ENCODE measurements at regions not wholly inside any gene's neighbourhood (a gene's known extent, or its start where the extent isn't known, plus 50 kb on each side); places are given as distances from the start of the nearest gene placed in this dataset.

DNA sequence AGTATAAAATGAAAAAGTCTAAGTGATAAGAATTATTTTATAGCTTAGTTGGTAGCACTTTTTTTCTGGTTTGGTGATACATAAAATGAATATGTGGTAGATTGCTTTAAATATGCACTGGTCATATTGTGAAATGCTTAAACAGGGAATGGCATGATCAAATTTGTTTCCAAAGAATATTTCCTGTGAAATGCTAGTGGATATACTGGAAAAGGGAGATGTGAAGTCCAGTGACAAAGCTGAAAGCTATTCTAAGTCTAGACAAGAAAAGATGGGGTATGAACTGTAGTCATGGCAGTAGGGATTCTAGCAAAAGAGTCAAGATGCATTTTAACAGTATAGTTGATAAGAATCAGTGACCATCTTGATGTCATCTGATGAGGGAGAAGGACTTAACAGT is 98.9 kb upstream of the MME start:
- Histone ChIP-seq H3K4me1 (ENCODE audit: control insufficient read depth in 1 of 2, insufficient read depth in 2 of 2, low read length in 2 of 2) (peaks cover 0 to 1% of the 10 kb centered on the region in 2 donors), H3K4me3 (ENCODE audit: low read length in 2 of 2) (no peak overlapping the region), H3K36me3 (ENCODE audit: control insufficient read depth in 1 of 2, insufficient read depth in 2 of 2, low read length in 1 of 2) (no peaks in the 10 kb centered on the region), H3K27me3 (ENCODE audit: control insufficient read depth in 1 of 2, insufficient read depth in 2 of 2, low read length in 1 of 2) (no peaks in the 10 kb centered on the region), H3K9me3 (ENCODE audit: control insufficient read depth, low read length) (no peaks in the 10 kb centered on the region), H3K27ac (ENCODE audit: low read depth in 1 of 2, low read length in 2 of 2) (no peak overlapping the region)
- no peak for ATAC-seq (ENCODE audit: low FRiP score)
- intact Hi-C loops (cut with DNase I) = no loop called here
- DNase-seq = no peak

DNA sequence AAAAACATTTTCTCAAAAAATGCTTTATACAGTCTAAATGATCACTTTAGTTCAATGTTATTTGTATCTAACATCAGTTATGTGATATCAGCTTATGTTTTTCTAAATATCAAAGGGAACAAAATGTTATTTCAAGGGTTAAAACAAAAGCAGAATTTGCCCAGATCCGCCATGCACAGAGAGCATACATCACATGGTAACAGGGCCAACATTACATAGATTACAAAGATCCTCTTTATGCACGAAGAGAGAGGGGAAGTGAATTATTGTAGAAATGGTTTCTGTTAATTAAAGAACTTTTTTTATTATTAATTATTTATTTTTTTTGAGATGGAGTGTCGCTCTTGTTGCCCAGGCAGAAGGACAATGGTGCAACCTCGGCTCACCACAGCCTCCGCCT is 100.8 kb upstream of the MME start:
- H3K4me3 ChIP-seq (ENCODE audit: low read length in 2 of 2) = no peak overlapping the region
- ATAC-seq (ENCODE audit: low FRiP score) (no peak), DNase-seq (no peak)
- intact Hi-C loops (cut with DNase I) = no loop called here
- no peak overlapping the region for H3K27ac ChIP-seq (ENCODE audit: low read depth in 1 of 2, low read length in 2 of 2)
- no peaks in the 10 kb centered on the region for H3K27me3 ChIP-seq (ENCODE audit: control insufficient read depth in 1 of 2, insufficient read depth in 2 of 2, low read length in 1 of 2)
- peaks cover 0 to 1% of the 10 kb centered on the region in 2 donors for H3K4me1 ChIP-seq (ENCODE audit: control insufficient read depth in 1 of 2, insufficient read depth in 2 of 2, low read length in 2 of 2)
- no peaks in the 10 kb centered on the region for H3K36me3 ChIP-seq (ENCODE audit: control insufficient read depth in 1 of 2, insufficient read depth in 2 of 2, low read length in 1 of 2)
- 95 to 98% methylated on average over 5 of the region's 5 CpGs for WGBS, 2 donors
- H3K9me3 ChIP-seq (ENCODE audit: control insufficient read depth, low read length) = no peaks in the 10 kb centered on the region

DNA sequence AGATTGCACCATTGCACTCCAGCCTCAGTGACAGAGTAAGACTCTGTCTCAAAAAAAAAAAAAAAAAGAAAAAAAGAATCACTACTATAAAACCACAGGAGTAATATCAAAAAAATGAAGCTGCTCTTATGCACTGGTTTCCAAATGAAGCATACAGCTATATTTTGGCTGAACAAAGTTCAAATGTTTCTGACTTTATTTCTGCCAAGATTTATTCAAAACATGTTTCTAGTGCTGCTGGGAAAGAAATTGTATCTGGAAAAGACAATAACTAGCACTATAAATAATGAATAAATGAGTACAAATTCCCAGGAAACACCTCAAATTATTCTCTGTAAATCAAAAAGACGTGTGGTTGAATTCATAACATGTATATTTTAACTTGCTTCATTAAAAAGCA is 102.5 kb upstream of the MME start:
- intact Hi-C loops (cut with DNase I) = no loop called here
- H3K4me3 ChIP-seq (ENCODE audit: low read length in 2 of 2) = no peak overlapping the region
- H3K4me1 ChIP-seq (ENCODE audit: control insufficient read depth in 1 of 2, insufficient read depth in 2 of 2, low read length in 2 of 2) = peaks cover 0 to 1% of the 10 kb centered on the region in 2 donors
- ATAC-seq (ENCODE audit: low FRiP score) (no peak), DNase-seq (no peak)
- no peaks in the 10 kb centered on the region for H3K36me3 ChIP-seq (ENCODE audit: control insufficient read depth in 1 of 2, insufficient read depth in 2 of 2, low read length in 1 of 2)
- H3K27me3 ChIP-seq (ENCODE audit: control insufficient read depth in 1 of 2, insufficient read depth in 2 of 2, low read length in 1 of 2) = no peaks in the 10 kb centered on the region
- H3K9me3 ChIP-seq (ENCODE audit: control insufficient read depth, low read length) = no peaks in the 10 kb centered on the region
- no peak overlapping the region for H3K27ac ChIP-seq (ENCODE audit: low read depth in 1 of 2, low read length in 2 of 2)
- 34 to 41% methylated on average over 1 of the region's 1 CpG for WGBS, 2 donors

DNA sequence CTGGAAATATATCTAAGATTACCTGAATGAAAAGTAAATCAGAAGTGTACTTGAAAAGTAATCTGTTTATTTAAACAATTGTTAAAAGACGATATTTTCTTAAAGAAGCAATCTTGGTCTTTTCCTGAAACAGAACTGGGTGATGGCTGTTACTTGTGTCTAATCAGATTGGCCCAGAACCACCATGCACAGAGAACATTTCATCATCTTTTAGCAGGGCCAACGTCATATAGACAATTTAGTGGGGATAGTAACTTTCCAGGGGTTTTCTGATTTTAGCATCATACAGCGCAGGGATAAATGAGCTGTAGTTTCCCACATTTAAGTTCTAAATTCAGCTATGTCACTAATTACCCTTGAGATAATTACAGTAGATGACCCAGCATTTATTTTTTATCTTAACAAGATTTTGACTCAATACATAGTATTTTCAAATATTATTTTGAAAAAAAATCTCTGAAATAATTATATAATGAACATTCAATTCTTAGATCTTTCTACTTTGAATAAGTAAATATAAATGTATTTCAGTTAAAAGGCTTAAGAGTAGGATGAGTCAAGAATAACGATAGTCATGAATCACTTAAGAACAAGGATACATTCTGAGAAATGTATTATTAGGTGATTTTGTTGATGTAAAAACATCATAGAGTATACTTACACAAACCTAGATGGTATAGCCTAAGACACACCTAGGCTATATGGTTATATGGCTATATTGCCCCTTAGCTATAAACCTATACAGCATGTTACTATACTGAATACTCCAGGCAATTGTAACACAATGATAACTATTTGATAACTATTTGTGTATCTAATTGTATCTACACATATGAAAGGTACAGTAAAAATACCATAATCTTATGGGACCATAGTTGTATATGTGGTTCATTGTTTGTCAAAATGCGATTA is 103.8 kb upstream of the MME start:
- Histone ChIP-seq H3K9me3 (ENCODE audit: control insufficient read depth, low read length) (no peaks in the 10 kb centered on the region), H3K36me3 (ENCODE audit: control insufficient read depth in 1 of 2, insufficient read depth in 2 of 2, low read length in 1 of 2) (no peaks in the 10 kb centered on the region), H3K4me1 (ENCODE audit: control insufficient read depth in 1 of 2, insufficient read depth in 2 of 2, low read length in 2 of 2) (no peaks in the 10 kb centered on the region), H3K27me3 (ENCODE audit: control insufficient read depth in 1 of 2, insufficient read depth in 2 of 2, low read length in 1 of 2) (no peaks in the 10 kb centered on the region), H3K27ac (ENCODE audit: low read depth in 1 of 2, low read length in 2 of 2) (no peak overlapping the region), H3K4me3 (ENCODE audit: low read length in 2 of 2) (no peak overlapping the region)
- no peak for ATAC-seq (ENCODE audit: low FRiP score)
- 87 to 88% methylated on average over 5 of the region's 5 CpGs for WGBS, 2 donors
- no peak for DNase-seq
- intact Hi-C loops (cut with DNase I) = no loop called here

DNA sequence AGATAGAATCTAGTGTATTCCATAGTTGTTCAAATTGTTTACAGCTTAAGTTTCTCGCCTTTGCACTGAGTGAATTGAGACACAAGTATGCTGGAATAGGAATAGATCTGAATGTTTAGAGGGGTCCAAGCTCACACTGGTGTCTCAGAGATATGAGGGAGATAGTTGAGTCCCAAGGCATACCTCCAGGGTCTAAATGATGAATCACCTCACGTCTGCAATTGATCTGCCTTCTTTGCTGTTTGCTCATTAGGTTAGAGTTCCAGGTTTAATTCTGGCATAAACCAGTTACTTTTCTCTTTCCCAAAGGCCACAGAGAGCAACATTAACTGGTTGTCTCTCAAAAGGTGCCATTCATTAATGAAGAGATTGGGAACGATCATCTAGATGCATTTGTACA is 106.3 kb upstream of the MME start:
- Histone ChIP-seq H3K4me1 (ENCODE audit: control insufficient read depth in 1 of 2, insufficient read depth in 2 of 2, low read length in 2 of 2) (no peaks in the 10 kb centered on the region), H3K27me3 (ENCODE audit: control insufficient read depth in 1 of 2, insufficient read depth in 2 of 2, low read length in 1 of 2) (no peaks in the 10 kb centered on the region), H3K36me3 (ENCODE audit: control insufficient read depth in 1 of 2, insufficient read depth in 2 of 2, low read length in 1 of 2) (no peaks in the 10 kb centered on the region), H3K4me3 (ENCODE audit: low read length in 2 of 2) (no peak overlapping the region), H3K9me3 (ENCODE audit: control insufficient read depth, low read length) (no peaks in the 10 kb centered on the region), H3K27ac (ENCODE audit: low read depth in 1 of 2, low read length in 2 of 2) (no peak overlapping the region)
- DNase-seq (no peak), ATAC-seq (ENCODE audit: low FRiP score) (no peak)
- intact Hi-C loops (cut with DNase I) = no loop called here
- WGBS, 2 donors = 94 to 98% methylated on average over 3 of the region's 3 CpGs

DNA sequence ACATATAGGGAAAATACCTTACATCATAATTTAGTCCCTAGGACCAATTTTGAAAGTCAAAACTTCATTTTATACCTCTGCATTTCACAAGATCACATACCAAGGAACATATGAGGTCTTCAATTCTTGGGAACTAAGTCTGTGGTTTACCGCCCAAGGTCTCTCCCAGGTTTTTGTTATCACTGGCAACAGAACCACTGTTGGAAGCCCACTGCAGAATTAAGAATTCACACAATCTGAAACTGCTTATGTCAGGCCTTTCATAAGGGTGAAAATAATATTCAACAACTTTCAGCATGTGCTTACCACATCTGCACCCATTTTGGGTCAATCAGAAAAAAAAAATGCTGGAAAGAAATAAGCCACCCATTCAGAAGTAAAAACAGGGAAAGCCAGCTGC is 107.2 kb upstream of the MME start:
- DNase-seq = no peak
- ATAC-seq (ENCODE audit: low FRiP score) = no peak
- intact Hi-C loops (cut with DNase I) = no loop called here
- Histone ChIP-seq H3K27ac (ENCODE audit: low read depth in 1 of 2, low read length in 2 of 2) (no peak overlapping the region), H3K36me3 (ENCODE audit: control insufficient read depth in 1 of 2, insufficient read depth in 2 of 2, low read length in 1 of 2) (no peaks in the 10 kb centered on the region), H3K9me3 (ENCODE audit: control insufficient read depth, low read length) (no peaks in the 10 kb centered on the region), H3K4me1 (ENCODE audit: control insufficient read depth in 1 of 2, insufficient read depth in 2 of 2, low read length in 2 of 2) (no peaks in the 10 kb centered on the region), H3K4me3 (ENCODE audit: low read length in 2 of 2) (no peak overlapping the region), H3K27me3 (ENCODE audit: control insufficient read depth in 1 of 2, insufficient read depth in 2 of 2, low read length in 1 of 2) (no peaks in the 10 kb centered on the region)
- 30 to 38% methylated on average over 1 of the region's 1 CpG for WGBS, 2 donors

DNA sequence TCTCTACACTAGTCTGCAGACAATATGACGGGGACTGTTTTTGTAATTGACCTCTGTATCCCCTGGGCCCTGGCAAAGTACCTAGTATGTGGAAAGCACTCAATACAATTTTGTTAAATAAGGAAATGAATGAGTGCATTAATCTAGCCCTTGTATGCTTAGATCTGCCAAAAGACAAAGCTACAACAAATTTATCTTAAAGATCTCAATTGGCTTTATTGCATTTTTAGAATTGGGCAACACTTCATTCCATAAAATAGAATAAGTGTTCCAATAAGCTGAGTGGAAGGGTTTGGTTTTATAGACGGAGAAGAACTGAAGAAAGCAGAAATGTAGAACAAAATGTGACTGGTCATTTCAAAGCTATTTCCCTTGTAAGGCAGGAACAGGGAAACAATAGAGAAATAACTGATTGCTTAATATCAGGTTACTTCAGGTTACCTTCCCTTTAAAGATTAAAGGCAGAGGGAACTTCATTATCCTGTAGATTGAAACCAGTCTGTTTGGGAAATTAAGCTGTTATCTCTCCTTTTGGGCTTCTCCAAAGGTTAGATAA is 108.3 kb upstream of the MME start:
- 24 to 45% methylated on average over 2 of the region's 2 CpGs for WGBS, 2 donors
- Histone ChIP-seq H3K27me3 (ENCODE audit: control insufficient read depth in 1 of 2, insufficient read depth in 2 of 2, low read length in 1 of 2) (no peaks in the 10 kb centered on the region), H3K36me3 (ENCODE audit: control insufficient read depth in 1 of 2, insufficient read depth in 2 of 2, low read length in 1 of 2) (no peaks in the 10 kb centered on the region), H3K9me3 (ENCODE audit: control insufficient read depth, low read length) (no peaks in the 10 kb centered on the region), H3K4me1 (ENCODE audit: control insufficient read depth in 1 of 2, insufficient read depth in 2 of 2, low read length in 2 of 2) (no peaks in the 10 kb centered on the region), H3K4me3 (ENCODE audit: low read length in 2 of 2) (no peak overlapping the region), H3K27ac (ENCODE audit: low read depth in 1 of 2, low read length in 2 of 2) (no peak overlapping the region)
- intact Hi-C loops (cut with DNase I) = no loop called here
- no peak for DNase-seq
- ATAC-seq (ENCODE audit: low FRiP score) = no peak

DNA sequence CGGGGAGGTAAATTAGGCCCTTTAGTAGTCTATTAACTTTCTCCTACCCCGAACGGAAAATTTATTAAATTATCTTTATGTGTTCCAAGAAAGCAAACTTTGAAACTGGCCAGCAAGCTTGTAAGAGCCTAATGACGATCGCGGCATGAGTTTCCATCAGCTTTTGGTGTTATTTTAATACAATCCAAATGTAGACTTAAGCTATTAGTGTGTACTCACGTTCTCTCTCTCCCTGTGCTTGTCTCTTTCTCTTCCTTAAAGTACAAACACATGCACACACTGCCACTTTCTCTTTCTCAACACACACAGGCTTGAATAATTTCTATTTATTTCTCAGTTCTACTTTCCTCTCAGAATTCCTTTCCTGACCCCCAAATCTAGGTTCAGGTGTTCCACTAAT is 108.8 kb upstream of the MME start:
- no peak overlapping the region for H3K27ac ChIP-seq (ENCODE audit: low read depth in 1 of 2, low read length in 2 of 2)
- no peaks in the 10 kb centered on the region for H3K36me3 ChIP-seq (ENCODE audit: control insufficient read depth in 1 of 2, insufficient read depth in 2 of 2, low read length in 1 of 2)
- intact Hi-C loops (cut with DNase I) = no loop called here
- WGBS, 2 donors = 21 to 36% methylated on average over 7 of the region's 7 CpGs
- peak; percentile 66 for ATAC-seq (ENCODE audit: low FRiP score)
- H3K9me3 ChIP-seq (ENCODE audit: control insufficient read depth, low read length) = no peaks in the 10 kb centered on the region
- no peaks in the 10 kb centered on the region for H3K27me3 ChIP-seq (ENCODE audit: control insufficient read depth in 1 of 2, insufficient read depth in 2 of 2, low read length in 1 of 2)
- H3K4me1 ChIP-seq (ENCODE audit: control insufficient read depth in 1 of 2, insufficient read depth in 2 of 2, low read length in 2 of 2) = no peaks in the 10 kb centered on the region
- no peak overlapping the region for H3K4me3 ChIP-seq (ENCODE audit: low read length in 2 of 2)
- no peak for DNase-seq

DNA sequence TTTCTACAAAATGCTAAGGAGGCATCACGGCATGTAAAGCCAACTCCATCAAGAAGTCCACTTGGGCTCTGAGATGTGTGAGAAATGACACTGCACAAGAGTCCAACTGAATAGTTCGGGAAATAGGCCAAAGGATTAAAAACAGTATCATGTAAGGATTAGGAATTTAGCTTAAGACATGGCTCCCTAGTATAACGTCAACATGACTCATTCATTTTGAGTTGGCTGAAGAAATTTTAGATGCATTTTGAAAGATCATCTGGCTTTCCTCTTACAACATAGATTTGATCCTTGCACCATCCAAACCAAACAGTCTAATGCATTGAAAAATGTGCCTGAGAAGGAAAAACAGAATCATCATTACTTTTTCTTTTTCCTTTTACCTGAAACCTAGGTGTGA is 109.3 kb upstream of the MME start:
- no peaks in the 10 kb centered on the region for H3K9me3 ChIP-seq (ENCODE audit: control insufficient read depth, low read length)
- no peaks in the 10 kb centered on the region for H3K36me3 ChIP-seq (ENCODE audit: control insufficient read depth in 1 of 2, insufficient read depth in 2 of 2, low read length in 1 of 2)
- H3K4me3 ChIP-seq (ENCODE audit: low read length in 2 of 2) = no peak overlapping the region
- intact Hi-C loops (cut with DNase I) = no loop called here
- whole genome bisulfite sequencing, 2 donors = 49 to 56% methylated on average over 3 of the region's 3 CpGs
- ATAC-seq (ENCODE audit: low FRiP score) (peak; percentile 46), DNase-seq (no peak)
- H3K27me3 ChIP-seq (ENCODE audit: control insufficient read depth in 1 of 2, insufficient read depth in 2 of 2, low read length in 1 of 2) = no peaks in the 10 kb centered on the region
- H3K27ac ChIP-seq (ENCODE audit: low read depth in 1 of 2, low read length in 2 of 2) = no peak overlapping the region
- no peaks in the 10 kb centered on the region for H3K4me1 ChIP-seq (ENCODE audit: control insufficient read depth in 1 of 2, insufficient read depth in 2 of 2, low read length in 2 of 2)

Data from aorta (tissue), 5 donors.